Breast epithelium (tissue), 4 donors: ENCODE measurements at regions not wholly inside any gene's neighbourhood (a gene's known extent, or its start where the extent isn't known, plus 50 kb on each side); places are given as distances from the start of the nearest gene placed in this dataset.

Source experiments
- DNase-seq, 2 donors: peaks; one replicate each; pipeline ENCODE4 v3.0.0-alpha.2; 2019; ENCODE audit warnings: low spot score in 2 of 2
- H3K27ac ChIP-seq, 2 donors: fragments of 200-600 bp; sonication (generic) in 1 of 2; one replicate each; pipeline ENCODE4 v1.5.1; 2016 to 2019; ENCODE audit warnings: mild to moderate bottlenecking in 1 of 2
- H3K27me3 ChIP-seq, 2 donors: fragments of 200-600 bp; sonication (generic) in 1 of 2; one replicate each; pipeline versions ENCODE4 v1.5.1 to v1.6.0; 2017 to 2019; ENCODE audit warnings: control low read depth in 1 of 2, mild to moderate bottlenecking in 1 of 2
- H3K36me3 ChIP-seq: fragments of 200-600 bp; one replicate; pipeline ENCODE4 v1.5.1; 2019
- H3K4me1 ChIP-seq, 2 donors: fragments of 200-600 bp; sonication (generic); one replicate each; pipeline ENCODE4 v1.5.1; 2016 to 2019; ENCODE audit warnings: control low read depth in 1 of 2
- H3K4me3 ChIP-seq, 3 donors: fragments of 200-600 bp; sonication (generic); 1 replicate in 2 of 3; 2 replicates in 1 of 3; pipeline ENCODE4 v1.5.1; 2016 to 2019; ENCODE audit warnings: mild to moderate bottlenecking in 3 of 3, moderate library complexity in 2 of 3
- H3K9me3 ChIP-seq, 2 donors: fragments of 200-600 bp; sonication (generic) in 1 of 2; one replicate each; pipeline ENCODE4 v1.5.1; 2016 to 2019; ENCODE audit warnings: control low read depth in 1 of 2
- POLR2A ChIP-seq: fragments of 450-650 bp; IDR thresholded peaks from one replicate; pipeline ENCODE4 v1.6.1; 2016; ENCODE audit warnings: antibody characterized with exemption, mild to moderate bottlenecking, moderate library complexity
- POLR2AphosphoS5 ChIP-seq, 3 donors: sonication (generic); formaldehyde crosslinking; IDR thresholded peaks; one replicate each; pipeline ENCODE4 v1.6.1; 2017; ENCODE audit warnings: antibody characterized with exemption in 3 of 3
- intact Hi-C: fragments of 100-400 bp; cut with DNase I; formaldehyde crosslinking; loops from one replicate; pipeline ENCODE4 v1.15.1; 2023; ENCODE audit warnings: low total_unique reads
- TF ChIP-seq, protein P1 (sequence below), 3 donors: fragments of 450-650 bp; IDR thresholded peaks; one replicate each; pipeline ENCODE4 v1.5.1; 2016 to 2017; ENCODE audit warnings: antibody characterized with exemption in 3 of 3, mild to moderate bottlenecking in 3 of 3, moderate library complexity in 3 of 3

GRCh38 chr5:170182491-170182890 lies 50.3 kb upstream of the C5orf58 start:
- Histone ChIP-seq H3K4me1 (no peaks in the 10 kb centered on the region), H3K27me3 (no peaks in the 10 kb centered on the region), H3K4me3 (no peak overlapping the region), H3K36me3 (no peaks in the 10 kb centered on the region), H3K9me3 (no peaks in the 10 kb centered on the region), H3K27ac (no peak overlapping the region)
- TF ChIP-seq POLR2AphosphoS5 (IDR thresholded peaks at IDR 0.05) = no peak
- no peak for TF ChIP-seq POLR2A
- TF ChIP-seq, protein P1, sequence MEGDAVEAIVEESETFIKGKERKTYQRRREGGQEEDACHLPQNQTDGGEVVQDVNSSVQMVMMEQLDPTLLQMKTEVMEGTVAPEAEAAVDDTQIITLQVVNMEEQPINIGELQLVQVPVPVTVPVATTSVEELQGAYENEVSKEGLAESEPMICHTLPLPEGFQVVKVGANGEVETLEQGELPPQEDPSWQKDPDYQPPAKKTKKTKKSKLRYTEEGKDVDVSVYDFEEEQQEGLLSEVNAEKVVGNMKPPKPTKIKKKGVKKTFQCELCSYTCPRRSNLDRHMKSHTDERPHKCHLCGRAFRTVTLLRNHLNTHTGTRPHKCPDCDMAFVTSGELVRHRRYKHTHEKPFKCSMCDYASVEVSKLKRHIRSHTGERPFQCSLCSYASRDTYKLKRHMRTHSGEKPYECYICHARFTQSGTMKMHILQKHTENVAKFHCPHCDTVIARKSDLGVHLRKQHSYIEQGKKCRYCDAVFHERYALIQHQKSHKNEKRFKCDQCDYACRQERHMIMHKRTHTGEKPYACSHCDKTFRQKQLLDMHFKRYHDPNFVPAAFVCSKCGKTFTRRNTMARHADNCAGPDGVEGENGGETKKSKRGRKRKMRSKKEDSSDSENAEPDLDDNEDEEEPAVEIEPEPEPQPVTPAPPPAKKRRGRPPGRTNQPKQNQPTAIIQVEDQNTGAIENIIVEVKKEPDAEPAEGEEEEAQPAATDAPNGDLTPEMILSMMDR (IDR thresholded peaks at IDR 0.05) = no peak
- intact Hi-C loops = no loop called here
- DNase-seq = no peak
